ENCODE measurements at regions not wholly inside any gene's neighbourhood (a gene's known extent, or its start where the extent isn't known, plus 50 kb on each side); places are given as distances from the start of the nearest gene placed in this dataset.

GRCh38 chr10:59063491-59063890 lies 113.0 kb upstream of the PHYHIPL start:
- ATAC-seq (ENCODE audit: low read depth) (no peak), DNase-seq (ENCODE audit: low spot score) (no peak)
- no peaks in the 10 kb centered on the region for H3K9me3 ChIP-seq (ENCODE audit: severe bottlenecking)
- TF ChIP-seq CTCF (IDR thresholded peaks at IDR 0.05; ENCODE audit: poor library complexity, severe bottlenecking): no peak
- H3K4me1 ChIP-seq (ENCODE audit: insufficient read depth, poor library complexity, severe bottlenecking): no peaks in the 10 kb centered on the region
- peaks cover 3% of the 10 kb centered on the region for H3K27me3 ChIP-seq (ENCODE audit: insufficient read depth, poor library complexity, severe bottlenecking)
- H3K36me3 ChIP-seq (ENCODE audit: low read depth): no peaks in the 10 kb centered on the region
- H3K4me3 ChIP-seq (ENCODE audit: severe bottlenecking): no peak overlapping the region
- H3K27ac ChIP-seq (ENCODE audit: poor library complexity, severe bottlenecking): no peak overlapping the region

- no peak for TF ChIP-seq CTCF (IDR thresholded peaks at IDR 0.05; ENCODE audit: poor library complexity, severe bottlenecking)
- DNase-seq (ENCODE audit: low spot score) (no peak), ATAC-seq (ENCODE audit: low read depth) (no peak)
- no peaks in the 10 kb centered on the region for H3K9me3 ChIP-seq (ENCODE audit: severe bottlenecking)
- peaks cover 3% of the 10 kb centered on the region for H3K27me3 ChIP-seq (ENCODE audit: insufficient read depth, poor library complexity, severe bottlenecking)
- no peaks in the 10 kb centered on the region for H3K36me3 ChIP-seq (ENCODE audit: low read depth)
- H3K4me1 ChIP-seq (ENCODE audit: insufficient read depth, poor library complexity, severe bottlenecking): no peaks in the 10 kb centered on the region
- H3K27ac ChIP-seq (ENCODE audit: poor library complexity, severe bottlenecking): no peak overlapping the region
- no peak overlapping the region for H3K4me3 ChIP-seq (ENCODE audit: severe bottlenecking)
Observed at GRCh38 chr10:59064080-59064692, 112.3 kb upstream of the PHYHIPL start.

- no peak for DNase-seq (ENCODE audit: low spot score)
- Histone ChIP-seq H3K36me3 (ENCODE audit: low read depth) (no peaks in the 10 kb centered on the region), H3K9me3 (ENCODE audit: severe bottlenecking) (no peaks in the 10 kb centered on the region), H3K4me1 (ENCODE audit: insufficient read depth, poor library complexity, severe bottlenecking) (no peaks in the 10 kb centered on the region), H3K27ac (ENCODE audit: poor library complexity, severe bottlenecking) (no peak overlapping the region), H3K27me3 (ENCODE audit: insufficient read depth, poor library complexity, severe bottlenecking) (peaks cover under 1% of the 10 kb centered on the region), H3K4me3 (ENCODE audit: severe bottlenecking) (no peak overlapping the region)
- ATAC-seq (ENCODE audit: low read depth): no peak
- TF ChIP-seq CTCF (IDR thresholded peaks at IDR 0.05; ENCODE audit: poor library complexity, severe bottlenecking): no peak
Observed at GRCh38 chr10:59064759-59065539, 111.5 kb upstream of the PHYHIPL start.

- ATAC-seq (ENCODE audit: low read depth): no peak
- no peak for TF ChIP-seq CTCF (IDR thresholded peaks at IDR 0.05; ENCODE audit: poor library complexity, severe bottlenecking)
- Histone ChIP-seq H3K4me1 (ENCODE audit: insufficient read depth, poor library complexity, severe bottlenecking) (no peaks in the 10 kb centered on the region), H3K9me3 (ENCODE audit: severe bottlenecking) (no peaks in the 10 kb centered on the region), H3K27ac (ENCODE audit: poor library complexity, severe bottlenecking) (no peak overlapping the region), H3K27me3 (ENCODE audit: insufficient read depth, poor library complexity, severe bottlenecking) (no peaks in the 10 kb centered on the region), H3K36me3 (ENCODE audit: low read depth) (no peaks in the 10 kb centered on the region), H3K4me3 (ENCODE audit: severe bottlenecking) (no peak overlapping the region)
- DNase-seq (ENCODE audit: low spot score): no peak
Observed at GRCh38 chr10:59068581-59069191, 107.8 kb upstream of the PHYHIPL start.
